Body of pancreas (tissue), 4 donors: ENCODE measurements at regions not wholly inside any gene's neighbourhood (a gene's known extent, or its start where the extent isn't known, plus 50 kb on each side); places are given as distances from the start of the nearest gene placed in this dataset.

Source experiments
- ATAC-seq: fragments of 150-250 bp; one replicate; pipeline ENCODE4 v1.9.1; 2016
- DNase-seq, 4 donors: peaks; one replicate each; pipeline ENCODE4 v3.0.0-alpha.2; 2019
- H3K27ac ChIP-seq, 4 donors: fragments of 200-600 bp; sonication (generic); 1 replicate in 3 of 4; 2 replicates in 1 of 4; pipeline versions ENCODE4 v1.5.1 to v1.6.1; 2016 to 2019; ENCODE audit warnings: mild to moderate bottlenecking in 1 of 4, mixed read lengths in 1 of 4, moderate library complexity in 1 of 4
- H3K27me3 ChIP-seq, 2 donors: fragments of 200-600 bp; sonication (generic); one replicate each; pipeline ENCODE4 v1.6.0; 2016; ENCODE audit warnings: mild to moderate bottlenecking in 1 of 2
- H3K36me3 ChIP-seq, 2 donors: fragments of 200-600 bp; sonication (generic); replicated peaks in 1 of 2; 2 replicates each; pipeline ENCODE4 v1.5.1; 2016; ENCODE audit warnings: low read depth in 2 of 2; ENCODE audit not compliant: insufficient read depth in 1 of 2
- H3K4me1 ChIP-seq: fragments of 200-600 bp; sonication (generic); one replicate; pipeline ENCODE4 v1.6.0; 2016
- H3K4me3 ChIP-seq, 2 donors: fragments of 200-600 bp; sonication (generic); 1 replicate in 1 of 2; 2 replicates in 1 of 2; pipeline ENCODE4 v1.5.1; 2016 to 2019
- H3K9me3 ChIP-seq, 3 donors: fragments of 200-600 bp; sonication (generic); 1 replicate in 2 of 3; 2 replicates in 1 of 3; pipeline ENCODE4 v1.5.1; 2016
- POLR2A ChIP-seq, 3 donors: fragments of 450-650 bp; IDR thresholded peaks; one replicate each; pipeline ENCODE4 v1.6.1; 2016; ENCODE audit warnings: antibody characterized with exemption in 3 of 3, mild to moderate bottlenecking in 2 of 3
- WGBS, 2 donors: methylation state at CpG; one replicate each; pipeline ENCODE4 v1.1.5; 2017; 5-methylcytosine and 5-hydroxymethylcytosine counted together
- intact Hi-C: fragments of 100-400 bp; cut with DNase I; formaldehyde crosslinking; loops from one replicate; pipeline ENCODE4 v1.15.1; 2023
- TF ChIP-seq, protein P1 (sequence below), 7 experiments: fragments of 450-650 bp in 4 of 7; fragments of 200-600 bp in 3 of 7; sonication (generic) in 3 of 7; IDR thresholded peaks; one replicate each; pipeline ENCODE4 v1.5.1; 2016 to 2019; ENCODE audit warnings: antibody characterized with exemption in 7 of 7

DNA sequence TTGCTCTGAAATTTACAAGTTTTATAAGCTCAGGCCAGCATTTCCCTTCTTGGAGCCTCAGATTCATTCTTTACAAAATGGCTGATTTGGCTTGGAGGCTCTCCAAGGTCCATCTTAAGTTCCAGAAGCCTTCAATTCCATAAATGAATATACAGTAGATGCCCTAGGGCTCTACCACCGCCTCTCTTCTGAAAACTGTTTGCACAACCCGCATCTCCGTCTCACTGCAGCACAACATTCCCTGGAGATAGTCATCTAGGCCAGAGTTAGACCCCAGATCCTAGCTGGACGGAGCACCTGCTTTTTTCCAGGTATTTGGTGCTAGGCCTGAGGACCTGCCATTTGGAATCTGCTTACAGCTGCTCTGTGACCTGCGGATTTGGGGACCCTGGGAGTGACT lies 50.5 kb upstream of the NRP1 start:
- Histone ChIP-seq H3K36me3 (no peaks in the 10 kb centered on the region), H3K27me3 (no peaks in the 10 kb centered on the region), H3K9me3 (no peaks in the 10 kb centered on the region), H3K4me3 (no peak overlapping the region), H3K27ac (no peak overlapping the region), H3K4me1 (no peaks in the 10 kb centered on the region)
- no peak for TF ChIP-seq POLR2A (IDR thresholded peaks at IDR 0.05)
- TF ChIP-seq, protein P1, sequence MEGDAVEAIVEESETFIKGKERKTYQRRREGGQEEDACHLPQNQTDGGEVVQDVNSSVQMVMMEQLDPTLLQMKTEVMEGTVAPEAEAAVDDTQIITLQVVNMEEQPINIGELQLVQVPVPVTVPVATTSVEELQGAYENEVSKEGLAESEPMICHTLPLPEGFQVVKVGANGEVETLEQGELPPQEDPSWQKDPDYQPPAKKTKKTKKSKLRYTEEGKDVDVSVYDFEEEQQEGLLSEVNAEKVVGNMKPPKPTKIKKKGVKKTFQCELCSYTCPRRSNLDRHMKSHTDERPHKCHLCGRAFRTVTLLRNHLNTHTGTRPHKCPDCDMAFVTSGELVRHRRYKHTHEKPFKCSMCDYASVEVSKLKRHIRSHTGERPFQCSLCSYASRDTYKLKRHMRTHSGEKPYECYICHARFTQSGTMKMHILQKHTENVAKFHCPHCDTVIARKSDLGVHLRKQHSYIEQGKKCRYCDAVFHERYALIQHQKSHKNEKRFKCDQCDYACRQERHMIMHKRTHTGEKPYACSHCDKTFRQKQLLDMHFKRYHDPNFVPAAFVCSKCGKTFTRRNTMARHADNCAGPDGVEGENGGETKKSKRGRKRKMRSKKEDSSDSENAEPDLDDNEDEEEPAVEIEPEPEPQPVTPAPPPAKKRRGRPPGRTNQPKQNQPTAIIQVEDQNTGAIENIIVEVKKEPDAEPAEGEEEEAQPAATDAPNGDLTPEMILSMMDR (IDR thresholded peaks at IDR 0.05), result no peak
- DNase-seq (no peak), ATAC-seq (no peak)
- WGBS, 2 donors, result 91 to 96% methylated on average over 4 to 5 of the region's 5 CpGs
- intact Hi-C loops, result no loop called here
